ENCODE measurements at regions not wholly inside any gene's neighbourhood (a gene's known extent, or its start where the extent isn't known, plus 50 kb on each side); places are given as distances from the start of the nearest gene placed in this dataset.

DNA sequence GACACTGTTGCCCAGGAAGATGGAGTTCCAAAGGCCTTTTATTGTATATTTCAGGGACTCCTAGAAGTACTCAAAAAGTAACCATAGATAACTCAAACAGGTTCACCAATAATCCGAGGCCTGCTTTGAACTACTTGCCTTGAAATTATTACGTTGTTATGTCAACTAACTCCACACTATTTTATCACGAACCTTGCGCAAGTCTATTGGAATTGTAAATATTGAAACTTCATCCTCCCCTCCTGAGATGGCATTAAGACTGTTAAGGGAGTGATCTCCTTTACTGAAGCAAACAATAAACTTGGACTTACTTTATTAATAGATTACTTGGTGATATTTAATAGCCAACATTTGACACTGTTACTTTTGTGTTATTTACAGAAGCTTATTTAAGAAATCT, 199.6 kb upstream of the GADL1 start:
- DNase-seq (ENCODE audit: low spot score): peak; percentile 36
- no peak overlapping the region for H3K27ac ChIP-seq
- WGBS (ENCODE audit: low lambda C conversion rate, missing lambda C conversion rate): 50% methylated on average over 4 of the region's 4 CpGs

DNA sequence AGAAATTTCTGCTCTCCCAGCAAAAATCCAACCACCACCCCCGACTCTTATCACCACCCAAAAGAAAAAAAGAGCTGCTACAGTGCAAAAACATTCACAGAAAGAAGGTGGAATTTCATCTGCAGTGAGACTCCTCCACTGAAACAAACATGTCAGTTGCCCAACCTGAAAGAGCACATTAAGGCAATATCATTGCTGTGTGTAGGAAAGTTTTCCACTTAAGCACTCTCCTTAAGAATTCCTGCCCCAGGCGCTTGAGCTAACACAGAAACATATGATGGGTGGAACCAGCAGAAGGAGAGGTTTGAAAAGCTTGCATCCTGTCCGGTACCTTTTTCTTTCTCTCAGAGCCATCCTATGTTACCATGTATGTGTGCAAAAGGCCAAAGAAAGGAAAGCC, 200.8 kb upstream of the GADL1 start:
- Histone ChIP-seq H3K27me3 (no peaks in the 10 kb centered on the region), H3K9me2 (replicated peaks; ENCODE audit: insufficient read depth) (no peaks in the 10 kb centered on the region), H3K9me3 (ENCODE audit: low read depth) (no peaks in the 10 kb centered on the region), H3K4me1 (ENCODE audit: insufficient read depth) (peaks cover 5% of the 10 kb centered on the region), H4K20me1 (ENCODE audit: insufficient read depth, poor library complexity, severe bottlenecking) (no peaks in the 10 kb centered on the region), H3K36me3 (replicated peaks; ENCODE audit: insufficient read depth, low read depth) (no peaks in the 10 kb centered on the region), H2AFZ (no peak overlapping the region), H3K27ac (no peak overlapping the region), H3K4me2 (no peak overlapping the region), H3K4me3 (no peak overlapping the region), H3K79me2 (no peaks in the 10 kb centered on the region)
- TF ChIP-seq, protein P1, sequence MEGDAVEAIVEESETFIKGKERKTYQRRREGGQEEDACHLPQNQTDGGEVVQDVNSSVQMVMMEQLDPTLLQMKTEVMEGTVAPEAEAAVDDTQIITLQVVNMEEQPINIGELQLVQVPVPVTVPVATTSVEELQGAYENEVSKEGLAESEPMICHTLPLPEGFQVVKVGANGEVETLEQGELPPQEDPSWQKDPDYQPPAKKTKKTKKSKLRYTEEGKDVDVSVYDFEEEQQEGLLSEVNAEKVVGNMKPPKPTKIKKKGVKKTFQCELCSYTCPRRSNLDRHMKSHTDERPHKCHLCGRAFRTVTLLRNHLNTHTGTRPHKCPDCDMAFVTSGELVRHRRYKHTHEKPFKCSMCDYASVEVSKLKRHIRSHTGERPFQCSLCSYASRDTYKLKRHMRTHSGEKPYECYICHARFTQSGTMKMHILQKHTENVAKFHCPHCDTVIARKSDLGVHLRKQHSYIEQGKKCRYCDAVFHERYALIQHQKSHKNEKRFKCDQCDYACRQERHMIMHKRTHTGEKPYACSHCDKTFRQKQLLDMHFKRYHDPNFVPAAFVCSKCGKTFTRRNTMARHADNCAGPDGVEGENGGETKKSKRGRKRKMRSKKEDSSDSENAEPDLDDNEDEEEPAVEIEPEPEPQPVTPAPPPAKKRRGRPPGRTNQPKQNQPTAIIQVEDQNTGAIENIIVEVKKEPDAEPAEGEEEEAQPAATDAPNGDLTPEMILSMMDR (IDR thresholded peaks at IDR 0.05; ENCODE audit: poor library complexity): no peak
- TF ChIP-seq EZH2 (IDR thresholded peaks at IDR 0.05; ENCODE audit: borderline replicate concordance) (no peak), EZH2phosphoT487 (IDR thresholded peaks at IDR 0.05; ENCODE audit: low read depth, severe bottlenecking, unreplicated experiment) (no peak)
- WGBS (ENCODE audit: low lambda C conversion rate, missing lambda C conversion rate): 81% methylated on average over 3 of the region's 3 CpGs
- peak; percentile 26 for DNase-seq (ENCODE audit: low spot score)

More for the DNA sequence above, 199.6 kb upstream of the GADL1 start:
- H3K4me1 ChIP-seq (ENCODE audit: insufficient read depth): peaks cover 5% of the 10 kb centered on the region
- no peak overlapping the region for H3K4me3 ChIP-seq
- H2AFZ ChIP-seq: no peak overlapping the region
- no peaks in the 10 kb centered on the region for H3K9me2 ChIP-seq (replicated peaks; ENCODE audit: insufficient read depth)
- H3K4me2 ChIP-seq: no peak overlapping the region
- TF ChIP-seq, protein P1 (IDR thresholded peaks at IDR 0.05; ENCODE audit: poor library complexity): no peak
- no peak for TF ChIP-seq EZH2phosphoT487 (IDR thresholded peaks at IDR 0.05; ENCODE audit: low read depth, severe bottlenecking, unreplicated experiment)
- no peak for TF ChIP-seq EZH2 (IDR thresholded peaks at IDR 0.05; ENCODE audit: borderline replicate concordance)
- H3K79me2 ChIP-seq: no peaks in the 10 kb centered on the region
- H3K36me3 ChIP-seq (replicated peaks; ENCODE audit: insufficient read depth, low read depth): no peaks in the 10 kb centered on the region
- H3K9me3 ChIP-seq (ENCODE audit: low read depth): no peaks in the 10 kb centered on the region
- H3K27me3 ChIP-seq: no peaks in the 10 kb centered on the region
- H4K20me1 ChIP-seq (ENCODE audit: insufficient read depth, poor library complexity, severe bottlenecking): no peaks in the 10 kb centered on the region

DNA sequence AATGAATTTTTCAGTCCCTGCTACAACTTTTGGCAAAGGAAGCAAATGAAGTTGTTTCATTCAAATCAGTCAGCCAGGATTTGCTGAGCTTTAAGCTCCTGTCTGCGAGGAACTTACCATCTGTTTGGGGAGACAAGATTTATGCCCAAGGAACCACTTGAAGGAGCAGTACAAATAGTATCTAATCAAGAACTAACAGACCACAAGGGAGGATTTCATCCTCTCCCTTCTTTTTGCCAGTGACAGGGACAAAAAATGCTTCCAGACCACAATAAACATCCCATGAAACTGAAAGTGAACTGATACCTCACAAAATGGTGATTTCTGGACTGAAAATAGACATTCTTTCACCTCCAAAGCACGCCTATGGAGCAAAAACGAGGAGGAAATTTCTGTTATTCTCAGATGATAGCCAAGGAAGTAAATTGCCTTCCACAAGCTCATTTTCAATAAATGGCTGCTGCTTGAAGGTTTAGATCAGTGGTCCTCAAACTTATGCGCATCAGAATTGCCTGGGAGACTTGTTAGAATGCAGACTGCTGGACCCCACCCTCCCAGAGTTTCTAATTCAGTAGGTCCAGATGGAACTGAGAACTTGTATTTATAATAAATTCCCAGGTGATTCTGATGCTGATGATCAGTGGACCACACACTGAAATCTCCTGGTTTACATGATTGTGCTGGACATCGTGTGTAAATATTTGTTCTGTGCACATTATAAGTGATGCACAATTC, 202.4 kb upstream of the GADL1 start:
- TF ChIP-seq EZH2phosphoT487 (IDR thresholded peaks at IDR 0.05; ENCODE audit: low read depth, severe bottlenecking, unreplicated experiment): no peak
- TF ChIP-seq EZH2 (IDR thresholded peaks at IDR 0.05; ENCODE audit: borderline replicate concordance): no peak
- TF ChIP-seq, protein P1 (IDR thresholded peaks at IDR 0.05; ENCODE audit: poor library complexity): no peak
- Histone ChIP-seq H3K36me3 (replicated peaks; ENCODE audit: insufficient read depth, low read depth) (no peaks in the 10 kb centered on the region), H3K9me3 (ENCODE audit: low read depth) (no peaks in the 10 kb centered on the region), H3K9me2 (replicated peaks; ENCODE audit: insufficient read depth) (no peaks in the 10 kb centered on the region), H4K20me1 (ENCODE audit: insufficient read depth, poor library complexity, severe bottlenecking) (no peaks in the 10 kb centered on the region), H3K4me3 (no peak overlapping the region), H3K4me1 (ENCODE audit: insufficient read depth) (peaks cover 5% of the 10 kb centered on the region), H3K27ac (no peak overlapping the region), H3K27me3 (no peaks in the 10 kb centered on the region), H3K79me2 (no peaks in the 10 kb centered on the region), H2AFZ (no peak overlapping the region), H3K4me2 (peak overlapping the region; percentile 25)
- WGBS (ENCODE audit: low lambda C conversion rate, missing lambda C conversion rate): 80% methylated on average over 5 of the region's 5 CpGs
- no peak for DNase-seq (ENCODE audit: low spot score)
